ENCODE measurements at regions not wholly inside any gene's neighbourhood (a gene's known extent, or its start where the extent isn't known, plus 50 kb on each side); places are given as distances from the start of the nearest gene placed in this dataset.

DNA sequence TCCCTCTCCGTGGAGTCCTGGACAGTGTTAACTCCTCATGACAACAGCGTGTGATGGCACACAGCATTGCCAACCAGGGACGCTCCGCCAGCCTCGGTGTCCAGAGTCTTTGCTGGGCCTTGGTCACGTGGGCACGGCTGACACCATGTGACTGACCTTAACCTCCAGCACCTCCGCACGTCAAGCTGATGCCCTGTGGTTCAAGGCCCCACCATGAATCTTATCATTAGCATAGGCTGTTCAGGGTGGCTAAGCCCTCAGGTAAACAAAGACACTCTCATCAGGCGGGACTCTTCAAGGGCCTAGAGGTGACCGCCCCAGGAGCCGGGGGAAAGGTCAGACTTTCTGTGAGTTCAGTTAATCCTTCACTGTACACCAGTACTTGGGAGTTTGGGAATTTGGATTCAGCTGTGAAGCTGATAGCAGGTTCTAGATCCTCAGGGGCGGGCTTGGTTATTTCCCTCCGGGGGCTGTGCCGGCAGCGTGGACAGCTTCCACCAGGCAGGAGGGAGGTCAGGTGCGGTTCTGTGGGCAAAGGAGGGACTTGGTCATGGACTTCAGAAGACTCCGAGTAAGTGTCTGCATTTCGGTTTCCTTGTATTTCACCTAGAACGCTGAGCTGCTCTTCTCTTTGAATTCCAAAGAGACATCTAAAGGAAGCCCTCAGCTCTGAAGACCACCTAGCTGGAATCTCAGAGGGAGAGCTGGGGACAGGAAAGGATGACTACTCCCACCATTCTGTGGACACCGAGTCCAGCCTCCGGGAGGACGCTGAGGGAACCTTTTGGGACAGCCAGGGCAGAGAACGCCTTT, 195.5 kb upstream of the CIBAR2 start (continued):
- TF ChIP-seq, protein P1, sequence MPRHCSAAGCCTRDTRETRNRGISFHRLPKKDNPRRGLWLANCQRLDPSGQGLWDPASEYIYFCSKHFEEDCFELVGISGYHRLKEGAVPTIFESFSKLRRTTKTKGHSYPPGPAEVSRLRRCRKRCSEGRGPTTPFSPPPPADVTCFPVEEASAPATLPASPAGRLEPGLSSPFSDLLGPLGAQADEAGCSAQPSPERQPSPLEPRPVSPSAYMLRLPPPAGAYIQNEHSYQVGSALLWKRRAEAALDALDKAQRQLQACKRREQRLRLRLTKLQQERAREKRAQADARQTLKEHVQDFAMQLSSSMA (CRISPR knock-in tag; IDR thresholded peaks at IDR 0.05): peak; percentile 92
- TF ChIP-seq ZNF34 (CRISPR knock-in tag; IDR thresholded peaks at IDR 0.05; ENCODE audit: borderline replicate concordance) (no peak), WIZ (CRISPR knock-in tag; IDR thresholded peaks at IDR 0.05) (peak; percentile 76; the same call in 1 of the 2 replicates), KLF9 (CRISPR knock-in tag; IDR thresholded peaks at IDR 0.05; ENCODE audit: low read depth) (no peak), TARDBP (CRISPR knock-in tag; IDR thresholded peaks at IDR 0.05) (peak; percentile 100), TCF12 (IDR thresholded peaks at IDR 0.05) (no peak), TCF12 (CRISPR knock-in tag; IDR thresholded peaks at IDR 0.05) (peak; percentile 99), ZNF256 (CRISPR knock-in tag; conservative IDR thresholded peaks at IDR 0.05) (no peak; the same call in 1 of the 2 replicates)
- TF ChIP-seq, protein P2, sequence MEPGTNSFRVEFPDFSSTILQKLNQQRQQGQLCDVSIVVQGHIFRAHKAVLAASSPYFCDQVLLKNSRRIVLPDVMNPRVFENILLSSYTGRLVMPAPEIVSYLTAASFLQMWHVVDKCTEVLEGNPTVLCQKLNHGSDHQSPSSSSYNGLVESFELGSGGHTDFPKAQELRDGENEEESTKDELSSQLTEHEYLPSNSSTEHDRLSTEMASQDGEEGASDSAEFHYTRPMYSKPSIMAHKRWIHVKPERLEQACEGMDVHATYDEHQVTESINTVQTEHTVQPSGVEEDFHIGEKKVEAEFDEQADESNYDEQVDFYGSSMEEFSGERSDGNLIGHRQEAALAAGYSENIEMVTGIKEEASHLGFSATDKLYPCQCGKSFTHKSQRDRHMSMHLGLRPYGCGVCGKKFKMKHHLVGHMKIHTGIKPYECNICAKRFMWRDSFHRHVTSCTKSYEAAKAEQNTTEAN (CRISPR knock-in tag; conservative IDR thresholded peaks at IDR 0.05): peak; percentile 77; the same call in 1 of the 2 replicates
- TF ChIP-seq, protein P3, sequence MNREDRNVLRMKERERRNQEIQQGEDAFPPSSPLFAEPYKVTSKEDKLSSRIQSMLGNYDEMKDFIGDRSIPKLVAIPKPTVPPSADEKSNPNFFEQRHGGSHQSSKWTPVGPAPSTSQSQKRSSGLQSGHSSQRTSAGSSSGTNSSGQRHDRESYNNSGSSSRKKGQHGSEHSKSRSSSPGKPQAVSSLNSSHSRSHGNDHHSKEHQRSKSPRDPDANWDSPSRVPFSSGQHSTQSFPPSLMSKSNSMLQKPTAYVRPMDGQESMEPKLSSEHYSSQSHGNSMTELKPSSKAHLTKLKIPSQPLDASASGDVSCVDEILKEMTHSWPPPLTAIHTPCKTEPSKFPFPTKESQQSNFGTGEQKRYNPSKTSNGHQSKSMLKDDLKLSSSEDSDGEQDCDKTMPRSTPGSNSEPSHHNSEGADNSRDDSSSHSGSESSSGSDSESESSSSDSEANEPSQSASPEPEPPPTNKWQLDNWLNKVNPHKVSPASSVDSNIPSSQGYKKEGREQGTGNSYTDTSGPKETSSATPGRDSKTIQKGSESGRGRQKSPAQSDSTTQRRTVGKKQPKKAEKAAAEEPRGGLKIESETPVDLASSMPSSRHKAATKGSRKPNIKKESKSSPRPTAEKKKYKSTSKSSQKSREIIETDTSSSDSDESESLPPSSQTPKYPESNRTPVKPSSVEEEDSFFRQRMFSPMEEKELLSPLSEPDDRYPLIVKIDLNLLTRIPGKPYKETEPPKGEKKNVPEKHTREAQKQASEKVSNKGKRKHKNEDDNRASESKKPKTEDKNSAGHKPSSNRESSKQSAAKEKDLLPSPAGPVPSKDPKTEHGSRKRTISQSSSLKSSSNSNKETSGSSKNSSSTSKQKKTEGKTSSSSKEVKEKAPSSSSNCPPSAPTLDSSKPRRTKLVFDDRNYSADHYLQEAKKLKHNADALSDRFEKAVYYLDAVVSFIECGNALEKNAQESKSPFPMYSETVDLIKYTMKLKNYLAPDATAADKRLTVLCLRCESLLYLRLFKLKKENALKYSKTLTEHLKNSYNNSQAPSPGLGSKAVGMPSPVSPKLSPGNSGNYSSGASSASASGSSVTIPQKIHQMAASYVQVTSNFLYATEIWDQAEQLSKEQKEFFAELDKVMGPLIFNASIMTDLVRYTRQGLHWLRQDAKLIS (CRISPR knock-in tag; IDR thresholded peaks at IDR 0.05): no peak
- TF ChIP-seq, protein P4, sequence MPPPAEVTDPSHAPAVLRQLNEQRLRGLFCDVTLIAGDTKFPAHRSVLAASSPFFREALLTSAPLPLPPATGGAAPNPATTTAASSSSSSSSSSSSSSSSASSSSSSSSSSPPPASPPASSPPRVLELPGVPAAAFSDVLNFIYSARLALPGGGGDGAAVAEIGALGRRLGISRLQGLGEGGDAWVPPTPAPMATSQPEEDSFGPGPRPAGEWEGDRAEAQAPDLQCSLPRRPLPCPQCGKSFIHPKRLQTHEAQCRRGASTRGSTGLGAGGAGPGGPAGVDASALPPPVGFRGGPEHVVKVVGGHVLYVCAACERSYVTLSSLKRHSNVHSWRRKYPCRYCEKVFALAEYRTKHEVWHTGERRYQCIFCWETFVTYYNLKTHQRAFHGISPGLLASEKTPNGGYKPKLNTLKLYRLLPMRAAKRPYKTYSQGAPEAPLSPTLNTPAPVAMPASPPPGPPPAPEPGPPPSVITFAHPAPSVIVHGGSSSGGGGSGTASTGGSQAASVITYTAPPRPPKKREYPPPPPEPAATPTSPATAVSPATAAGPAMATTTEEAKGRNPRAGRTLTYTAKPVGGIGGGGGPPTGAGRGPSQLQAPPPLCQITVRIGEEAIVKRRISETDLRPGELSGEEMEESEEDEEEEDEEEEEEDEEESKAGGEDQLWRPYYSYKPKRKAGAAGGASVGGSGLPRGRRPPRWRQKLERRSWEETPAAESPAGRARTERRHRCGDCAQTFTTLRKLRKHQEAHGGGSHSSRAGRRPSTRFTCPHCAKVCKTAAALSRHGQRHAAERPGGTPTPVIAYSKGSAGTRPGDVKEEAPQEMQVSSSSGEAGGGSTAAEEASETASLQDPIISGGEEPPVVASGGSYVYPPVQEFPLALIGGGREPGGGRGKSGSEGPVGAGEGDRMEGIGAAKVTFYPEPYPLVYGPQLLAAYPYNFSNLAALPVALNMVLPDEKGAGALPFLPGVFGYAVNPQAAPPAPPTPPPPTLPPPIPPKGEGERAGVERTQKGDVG (CRISPR knock-in tag; IDR thresholded peaks at IDR 0.05; ENCODE audit: borderline replicate concordance): peak; percentile 100
